PFSK-1 (cell line): ENCODE measurements at regions not wholly inside any gene's neighbourhood (a gene's known extent, or its start where the extent isn't known, plus 50 kb on each side); places are given as distances from the start of the nearest gene placed in this dataset.

Source experiments
- POLR2AphosphoS5 ChIP-seq: IDR thresholded peaks from 2 replicates; pipeline ENCODE4 v1.6.1; 2012; ENCODE audit warnings: low read depth, mild to moderate bottlenecking, control low read depth, low read length, moderate library complexity
- REST ChIP-seq, 2 experiments: IDR thresholded peaks; 2 replicates each; pipeline versions ENCODE4 v1.6.1 to v1.8.0; 2011 to 2012; ENCODE audit warnings: low read depth in 2 of 2, low read length in 2 of 2, control low read depth in 1 of 2, inconsistent platforms in 1 of 2, mild to moderate bottlenecking in 1 of 2, moderate library complexity in 1 of 2; ENCODE audit not compliant: insufficient read depth in 1 of 2
- SIN3A ChIP-seq: IDR thresholded peaks from 2 replicates; pipeline ENCODE4 v1.6.1; 2012; ENCODE audit warnings: mild to moderate bottlenecking, low read length, moderate library complexity, borderline replicate concordance; ENCODE audit not compliant: insufficient read depth
- TAF1 ChIP-seq: IDR thresholded peaks from 2 replicates; pipeline ENCODE4 v1.6.1; 2012; ENCODE audit warnings: low read length, control low read depth, borderline replicate concordance; ENCODE audit not compliant: insufficient read depth

GRCh38 chr11:76732643-76733042 is 50.5 kb upstream of the TSKU start:
- TF ChIP-seq TAF1 (no peak), POLR2AphosphoS5 (no peak), REST (IDR thresholded peaks at IDR 0.05; ENCODE audit: insufficient read depth in 1 of 2, low read depth in 2 of 2, low read length in 2 of 2) (no peak), SIN3A (no peak)
